HepG2 (cell line): ENCODE measurements at regions not wholly inside any gene's neighbourhood (a gene's known extent, or its start where the extent isn't known, plus 50 kb on each side); places are given as distances from the start of the nearest gene placed in this dataset.

Experiments
- ATAC-seq: fragments of 200-7000 bp; cut with Tn5 transposase; 3 replicates; pipeline ENCODE4 v1.9.1; 2020; ENCODE audit warnings: mild to moderate bottlenecking, moderate library complexity
- BruUV-seq: library from RNA; stranded (reverse); fragments of 400-500 nt; replicated peaks from 2 replicates; lab custom pipeline; 2021; lab: Mats Ljungman, UMichigan
- CTCF ChIA-PET: fragments of 300-600 bp; formaldehyde crosslinking; extraction: SDS; loops from one replicate; lab custom pipeline; 2021; ENCODE audit warnings: low total read pairs, inconsistent platforms, low intra/inter-chr PET ratio; lab: Yijun Ruan, JAX
- POLR2A ChIA-PET: fragments of 350-600 bp; sonication (Branson Sonifier 250); formaldehyde crosslinking; loops from one replicate; lab custom pipeline; 2020; ENCODE audit warnings: antibody characterized with exemption, inconsistent platforms; lab: Yijun Ruan, JAX
- DNase-seq: peaks from one replicate; pipeline ENCODE4 v3.0.0-alpha.2; 2015; ENCODE audit warnings: low spot score
- FAIRE-seq: peaks from 3 replicates; lab custom pipeline; 2011; peaks lifted over from hg19 to GRCh38; lab: Jason Lieb, UNC
- H2AFZ ChIP-seq: one replicate; pipeline ENCODE4 v1.6.1; 2011; ENCODE audit warnings: low read length, inconsistent platforms
- H3K27ac ChIP-seq: fragments of 300-600 bp; 3 replicates; pipeline ENCODE4 v1.8.0; 2011; ENCODE audit warnings: mixed run types, mild to moderate bottlenecking, mixed read lengths, low read length, inconsistent platforms; ENCODE audit not compliant: insufficient read depth; ENCODE audit errors: extremely low read length
- H3K27me3 ChIP-seq, 2 experiments: fragments of 200-600 bp in 1 of 2; 2 replicates in 1 of 2; 3 replicates in 1 of 2; pipeline versions ENCODE4 v1.6.0 to v1.8.0; 2011; ENCODE audit warnings: low read length in 2 of 2, mild to moderate bottlenecking in 2 of 2, moderate library complexity in 2 of 2, inconsistent platforms in 1 of 2; ENCODE audit not compliant: insufficient read depth in 2 of 2, control insufficient read depth in 1 of 2
- H3K36me3 ChIP-seq, 2 experiments: fragments of 200-600 bp in 1 of 2; replicated peaks in 1 of 2; 2 replicates in 1 of 2; 3 replicates in 1 of 2; pipeline versions ENCODE4 v1.5.1 to v1.8.0; 2011; ENCODE audit warnings: low read length in 2 of 2, inconsistent platforms in 1 of 2; ENCODE audit not compliant: insufficient read depth in 2 of 2, control insufficient read depth in 1 of 2
- H3K4me1 ChIP-seq: 2 replicates; pipeline ENCODE4 v1.5.1; 2012; ENCODE audit warnings: low read length, inconsistent platforms; ENCODE audit not compliant: insufficient read depth
- H3K4me2 ChIP-seq: 2 replicates; pipeline ENCODE4 v1.6.0; 2011; ENCODE audit warnings: low read depth, low read length, inconsistent platforms
- H3K4me3 ChIP-seq, 3 experiments: fragments of 200-600 bp in 1 of 3; sonication (generic), shearing (Covaris generic) in 1 of 3; replicated peaks in 1 of 3; 2 replicates each; pipeline ENCODE4 v1.5.1; 2011 to 2016; ENCODE audit warnings: low read length in 3 of 3, inconsistent platforms in 2 of 3, low read depth in 2 of 3, mild to moderate bottlenecking in 2 of 3, control low read depth in 1 of 3, mixed read lengths in 1 of 3; ENCODE audit not compliant: insufficient read depth in 1 of 3
- H3K79me2 ChIP-seq: one replicate; pipeline ENCODE4 v1.6.1; 2011; ENCODE audit warnings: low read length, inconsistent platforms; ENCODE audit not compliant: insufficient read depth
- H3K9ac ChIP-seq: 2 replicates; pipeline ENCODE4 v1.6.0; 2011; ENCODE audit warnings: mild to moderate bottlenecking, low read depth, low read length, inconsistent platforms; ENCODE audit not compliant: insufficient read depth
- H3K9me3 ChIP-seq: 2 replicates; pipeline ENCODE4 v1.5.1; 2012; ENCODE audit warnings: mild to moderate bottlenecking, low read length
- H4K20me1 ChIP-seq: 2 replicates; pipeline ENCODE4 v1.6.0; 2011; ENCODE audit warnings: inconsistent platforms, mild to moderate bottlenecking, low read length, moderate library complexity; ENCODE audit not compliant: insufficient read depth
- ATF7 ChIP-seq, 2 experiments: fragments of 450-650 bp in 1 of 2; sonication (generic) in 1 of 2; formaldehyde crosslinking in 1 of 2; IDR thresholded peaks; 2 replicates each; pipeline versions ENCODE4 v1.4.0 to v1.6.1; 2016 to 2020; ENCODE audit warnings: antibody characterized with exemption in 1 of 2, mild to moderate bottlenecking in 1 of 2, missing genetic modification reagents in 1 of 2
- DMAP1 ChIP-seq: IDR thresholded peaks from 2 replicates; pipeline ENCODE4 v1.6.1; 2016
- DR1 ChIP-seq: sonication (generic); formaldehyde crosslinking; IDR thresholded peaks from 2 replicates; pipeline ENCODE4 v1.8.0; 2021; ENCODE audit warnings: mild to moderate bottlenecking, missing genetic modification reagents, inconsistent platforms
- HNRNPUL1 ChIP-seq: fragments of 200-400 bp; formaldehyde crosslinking; IDR thresholded peaks from 2 replicates; pipeline ENCODE4 v1.6.1; 2017; ENCODE audit warnings: low read depth, mild to moderate bottlenecking, low read length, moderate library complexity
- KLF13 ChIP-seq: sonication (generic); formaldehyde crosslinking; IDR thresholded peaks from 2 replicates; pipeline ENCODE4 v1.4.0; 2020; ENCODE audit warnings: mild to moderate bottlenecking, missing genetic modification reagents
- MLLT10 ChIP-seq: sonication (generic); formaldehyde crosslinking; IDR thresholded peaks from 2 replicates; pipeline ENCODE4 v1.4.0; 2020; ENCODE audit warnings: missing genetic modification reagents
- SATB2 ChIP-seq: sonication (generic); formaldehyde crosslinking; IDR thresholded peaks from 2 replicates; pipeline ENCODE4 v1.5.0; 2020; ENCODE audit warnings: missing genetic modification reagents
- SMC3 ChIP-seq: IDR thresholded peaks from 2 replicates; pipeline ENCODE4 v1.6.1; 2011; ENCODE audit warnings: low read length, improper control_type of control experiment
- SP2 ChIP-seq: sonication (generic); formaldehyde crosslinking; IDR thresholded peaks from 2 replicates; pipeline ENCODE4 v1.5.1; 2020; ENCODE audit warnings: mild to moderate bottlenecking, missing genetic modification reagents
- STAG1 ChIP-seq: sonication (generic); formaldehyde crosslinking; IDR thresholded peaks from 2 replicates; pipeline ENCODE4 v1.4.0; 2020; ENCODE audit warnings: missing genetic modification reagents
- TAF1 ChIP-seq: sonication (generic); formaldehyde crosslinking; IDR thresholded peaks from 2 replicates; pipeline ENCODE4 v1.4.0; 2020; ENCODE audit warnings: missing genetic modification reagents
- ZBTB26 ChIP-seq: IDR thresholded peaks from 2 replicates; pipeline ENCODE4 v1.6.1; 2016; ENCODE audit warnings: missing compliant biosample characterization, missing genetic modification reagents, borderline replicate concordance
- ZNF282 ChIP-seq: fragments of 450-650 bp; IDR thresholded peaks from 2 replicates; pipeline ENCODE4 v1.6.1; 2018; ENCODE audit not compliant: partially characterized antibody
- ZNF607 ChIP-seq: sonication (generic); formaldehyde crosslinking; IDR thresholded peaks from 2 replicates; pipeline ENCODE4 v1.5.1; 2020; ENCODE audit warnings: missing genetic modification reagents, mild to moderate bottlenecking, borderline replicate concordance
- ZNF704 ChIP-seq: sonication (generic); formaldehyde crosslinking; IDR thresholded peaks from 2 replicates; pipeline ENCODE4 v1.8.1; 2023; ENCODE audit warnings: mild to moderate bottlenecking, inconsistent platforms, moderate library complexity, missing genetic modification reagents, borderline replicate concordance
- ZNF737 ChIP-seq: sonication (generic); formaldehyde crosslinking; IDR thresholded peaks from 2 replicates; pipeline ENCODE4 v1.5.0; 2020; ENCODE audit warnings: missing genetic modification reagents, mild to moderate bottlenecking, borderline replicate concordance
- ZNF749 ChIP-seq: sonication (generic); formaldehyde crosslinking; IDR thresholded peaks from 2 replicates; pipeline ENCODE4 v1.8.0; 2022; ENCODE audit warnings: mild to moderate bottlenecking, missing genetic modification reagents, moderate library complexity, borderline replicate concordance
- ZSCAN31 ChIP-seq: sonication (generic); formaldehyde crosslinking; IDR thresholded peaks from 2 replicates; pipeline ENCODE4 v1.5.0; 2020; ENCODE audit warnings: low read depth, mild to moderate bottlenecking, missing genetic modification reagents
- WGBS: methylation state at CpG from one replicate; pipeline ENCODE4 v1.1.6; 2017; ENCODE audit warnings: low lambda C conversion rate; 5-methylcytosine and 5-hydroxymethylcytosine counted together
- in situ Hi-C: cut with HindIII; loops from 2 replicates; pipeline ENCODE4 v1.10.0; 2017; ENCODE audit warnings: low pct_unique_long_range_greater_than_20kb; ENCODE audit not compliant: extremely low pct_ligation_motif_present
- intact Hi-C: fragments of 100-400 bp; cut with micrococcal nuclease; formaldehyde crosslinking; loops from one replicate; pipeline ENCODE4 v1.10.0; 2022; ENCODE audit not compliant: unreplicated experiment

- peak; percentile 82 for TF ChIP-seq STAG1 (CRISPR knock-in tag)
- TF ChIP-seq SMC3 = peak; percentile 73
These were observed 200.4 kb downstream of the LRRC70 start (continued) for GRCh38 chr5:62779010-62779422.

- WGBS = 53% methylated on average over 3 of the region's 3 CpGs
- FAIRE-seq = no peak
- Histone ChIP-seq H2AFZ (no peak overlapping the region), H3K27me3 (no peaks in the 10 kb centered on the region), H3K79me2 (no peaks in the 10 kb centered on the region), H3K27ac (no peak overlapping the region), H3K4me2 (no peak overlapping the region), H3K9me3 (no peaks in the 10 kb centered on the region), H3K4me3 (no peak overlapping the region), H4K20me1 (no peaks in the 10 kb centered on the region), H3K36me3 (no peaks in the 10 kb centered on the region), H3K9ac (no peak overlapping the region), H3K4me1 (no peaks in the 10 kb centered on the region)
- no TSS peak for BruUV-seq
- no peak for DNase-seq
- in situ Hi-C loops (loop anchor here (5.0 to 10.0 kb wide), 2 partner anchors 114 to 316 kb away; no protein-coding TSS in a partner anchor), intact Hi-C loops (loop anchor here (1.0 to 10.0 kb wide), 3 partner anchors 117 to 318 kb away; no protein-coding TSS in a partner anchor)
- ATAC-seq = peak; percentile 60
- CTCF ChIA-PET = interaction anchor here (1.1 to 1.5 kb wide), 3 partner anchors 59 to 335 kb away, joined by 4 to 28 read pairs (median 6); no protein-coding TSS in a partner anchor
- TF ChIP-seq SP2 (CRISPR knock-in tag) (no peak), ATF7 (IDR thresholded peaks at IDR 0.05) (no peak), ATF7 (CRISPR knock-in tag; IDR thresholded peaks at IDR 0.05) (no peak), ZSCAN31 (CRISPR knock-in tag) (no peak), ZNF749 (CRISPR knock-in tag) (no peak), HNRNPUL1 (no peak), ZNF282 (no peak), DR1 (CRISPR knock-in tag) (no peak), KLF13 (CRISPR knock-in tag) (no peak), ZNF704 (CRISPR knock-in tag) (no peak), ZNF737 (CRISPR knock-in tag) (no peak), DMAP1 (CRISPR knock-in tag) (no peak), ZNF607 (CRISPR knock-in tag) (no peak), MLLT10 (CRISPR knock-in tag) (no peak), TAF1 (CRISPR knock-in tag) (no peak), SATB2 (no peak), ZBTB26 (CRISPR knock-in tag) (no peak)
- POLR2A ChIA-PET = no interaction called here
These were observed 199.8 kb downstream of the LRRC70 start for GRCh38 chr5:62778316-62779009.
